GM18517 (cell line): ENCODE measurements at regions not wholly inside any gene's neighbourhood (a gene's known extent, or its start where the extent isn't known, plus 50 kb on each side); places are given as distances from the start of the nearest gene placed in this dataset.
A peak's percentile ranks its signal among the peaks of the same experiment; 100 is the strongest.

Experiments used
- ATAC-seq: cut with Tn5 transposase; IDR thresholded peaks from one replicate; pipeline ENCODE4 v1.9.1; 2021; ENCODE audit warnings: mild to moderate bottlenecking, moderate library complexity; ENCODE audit not compliant: unreplicated experiment

GRCh38 chr1:209268479-209268878, 315.0 kb upstream of the CAMK1G start:
- ATAC-seq = no peak

GRCh38 chr1:209276321-209276720, 307.2 kb upstream of the CAMK1G start:
- no peak for ATAC-seq

- ATAC-seq = no peak
Measured at GRCh38 chr1:209277662-209278061, 305.9 kb upstream of the CAMK1G start.

GRCh38 chr1:209291715-209292114, 291.8 kb upstream of the CAMK1G start:
- ATAC-seq = no peak

- no peak for ATAC-seq
Measured at GRCh38 chr1:209302779-209303568, 280.5 kb upstream of the CAMK1G start.

- ATAC-seq = no peak
Measured at GRCh38 chr1:209304166-209304565, 279.3 kb upstream of the CAMK1G start.

- ATAC-seq = no peak
Measured at GRCh38 chr1:209305221-209305954, 278.1 kb upstream of the CAMK1G start.

- ATAC-seq = no peak
Measured at GRCh38 chr1:209307846-209308245, 275.7 kb upstream of the CAMK1G start.

GRCh38 chr1:209309198-209309597, 274.3 kb upstream of the CAMK1G start:
- ATAC-seq = no peak

GRCh38 chr1:209311770-209312169, 271.7 kb upstream of the CAMK1G start:
- ATAC-seq = no peak

GRCh38 chr1:209316929-209317328, 266.6 kb upstream of the CAMK1G start:
- ATAC-seq = no peak

- ATAC-seq = no peak
Measured at GRCh38 chr1:209318181-209319056, 265.1 kb upstream of the CAMK1G start.

- no peak for ATAC-seq
Measured at GRCh38 chr1:209319057-209319432, 264.5 kb upstream of the CAMK1G start.

- ATAC-seq = no peak
Measured at GRCh38 chr1:209319549-209319948, 264.0 kb upstream of the CAMK1G start.

GRCh38 chr1:209323743-209324142, 259.8 kb upstream of the CAMK1G start:
- no peak for ATAC-seq

- no peak for ATAC-seq
Measured at GRCh38 chr1:209324901-209325871, 258.3 kb upstream of the CAMK1G start.

- no peak for ATAC-seq
Measured at GRCh38 chr1:209326076-209326475, 257.4 kb upstream of the CAMK1G start.

GRCh38 chr1:209326831-209327230, 256.7 kb upstream of the CAMK1G start:
- no peak for ATAC-seq

GRCh38 chr1:209328196-209328595, 255.3 kb upstream of the CAMK1G start:
- no peak for ATAC-seq

GRCh38 chr1:209335178-209335577, 248.3 kb upstream of the CAMK1G start:
- ATAC-seq = peak; percentile 75
